ENCODE measurements at regions not wholly inside any gene's neighbourhood (a gene's known extent, or its start where the extent isn't known, plus 50 kb on each side); places are given as distances from the start of the nearest gene placed in this dataset.

DNA sequence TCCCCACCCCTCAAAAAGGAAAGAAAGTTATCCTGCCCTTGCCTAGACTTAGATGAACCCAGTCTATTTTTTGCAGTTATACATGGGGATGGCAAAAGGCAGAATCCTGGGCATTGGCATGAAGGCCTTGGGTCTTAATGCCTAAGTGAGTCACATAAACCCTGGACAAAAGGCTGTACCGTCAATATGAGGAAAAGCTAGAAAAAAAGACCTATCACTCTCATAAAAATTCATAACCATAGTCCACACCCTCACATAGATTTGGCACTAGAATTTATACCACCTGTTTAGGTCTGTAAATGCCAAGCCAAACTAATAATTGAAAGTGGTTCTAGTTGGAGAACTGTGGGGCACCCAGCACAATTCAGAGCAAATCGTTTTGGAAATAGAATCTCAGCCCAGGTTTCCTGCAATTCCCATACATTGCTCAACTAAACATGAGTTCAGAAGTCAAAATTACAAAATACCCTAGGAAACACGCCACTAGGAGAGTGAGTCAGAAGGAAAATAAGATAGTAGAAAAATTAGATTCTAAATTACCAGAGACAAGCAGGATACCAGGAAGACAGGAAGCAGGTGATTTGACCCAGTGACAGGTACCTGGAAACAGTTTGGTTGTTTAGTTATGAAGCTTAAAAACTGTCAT is 70.4 kb upstream of the FUCA2 start:
- TF ChIP-seq, protein P1, sequence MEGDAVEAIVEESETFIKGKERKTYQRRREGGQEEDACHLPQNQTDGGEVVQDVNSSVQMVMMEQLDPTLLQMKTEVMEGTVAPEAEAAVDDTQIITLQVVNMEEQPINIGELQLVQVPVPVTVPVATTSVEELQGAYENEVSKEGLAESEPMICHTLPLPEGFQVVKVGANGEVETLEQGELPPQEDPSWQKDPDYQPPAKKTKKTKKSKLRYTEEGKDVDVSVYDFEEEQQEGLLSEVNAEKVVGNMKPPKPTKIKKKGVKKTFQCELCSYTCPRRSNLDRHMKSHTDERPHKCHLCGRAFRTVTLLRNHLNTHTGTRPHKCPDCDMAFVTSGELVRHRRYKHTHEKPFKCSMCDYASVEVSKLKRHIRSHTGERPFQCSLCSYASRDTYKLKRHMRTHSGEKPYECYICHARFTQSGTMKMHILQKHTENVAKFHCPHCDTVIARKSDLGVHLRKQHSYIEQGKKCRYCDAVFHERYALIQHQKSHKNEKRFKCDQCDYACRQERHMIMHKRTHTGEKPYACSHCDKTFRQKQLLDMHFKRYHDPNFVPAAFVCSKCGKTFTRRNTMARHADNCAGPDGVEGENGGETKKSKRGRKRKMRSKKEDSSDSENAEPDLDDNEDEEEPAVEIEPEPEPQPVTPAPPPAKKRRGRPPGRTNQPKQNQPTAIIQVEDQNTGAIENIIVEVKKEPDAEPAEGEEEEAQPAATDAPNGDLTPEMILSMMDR (IDR thresholded peaks at IDR 0.05) = no peak
- no peak for TF ChIP-seq EZH2phosphoT487 (IDR thresholded peaks at IDR 0.05)
